ENCODE measurements at regions not wholly inside any gene's neighbourhood (a gene's known extent, or its start where the extent isn't known, plus 50 kb on each side); places are given as distances from the start of the nearest gene placed in this dataset.

DNA sequence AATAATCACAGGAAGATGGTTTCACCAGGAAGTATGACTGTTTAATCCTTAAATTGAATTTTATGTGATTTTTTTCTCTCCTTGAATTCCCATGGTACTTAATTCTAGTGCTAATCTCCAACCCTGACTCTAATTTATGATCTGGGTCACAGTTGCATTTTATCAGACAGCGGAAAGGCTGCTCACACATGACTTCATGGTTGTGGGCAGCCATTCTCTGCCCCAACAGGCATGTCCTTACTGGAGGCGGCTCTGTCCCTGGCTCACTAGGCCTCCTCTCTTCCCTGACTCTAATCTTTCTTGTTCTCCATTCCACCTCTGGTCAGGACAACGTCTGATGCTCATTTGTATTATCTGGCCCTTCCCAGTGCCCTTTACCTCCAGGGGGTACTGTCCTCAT lies 184.4 kb downstream of the CHST1 start:
- peaks cover 3% of the 10 kb centered on the region for H3K27me3 Mint-ChIP-seq (ENCODE audit: insufficient read depth, low read depth, poor library complexity)
- Histone ChIP-seq H3K27ac (ENCODE audit: low read depth) (no peak overlapping the region), H3K9me2 (ENCODE audit: insufficient read depth) (no peaks in the 10 kb centered on the region), H3F3A (replicated peaks; ENCODE audit: low read depth) (no peaks in the 10 kb centered on the region), H3K36me3 (ENCODE audit: insufficient read depth) (no peaks in the 10 kb centered on the region), H2AFZ (no peak overlapping the region), H3K79me2 (replicated peaks; ENCODE audit: insufficient read depth) (no peaks in the 10 kb centered on the region), H3K27me3 (ENCODE audit: insufficient read depth) (no peaks in the 10 kb centered on the region), H4K20me1 (replicated peaks; ENCODE audit: insufficient read depth) (no peaks in the 10 kb centered on the region), H3K4me2 (no peak overlapping the region), H3K4me1 (ENCODE audit: insufficient read depth) (no peaks in the 10 kb centered on the region; the same call in 1 of the 2 replicates), H3K4me3 (no peak overlapping the region)
- peaks cover 16% of the 10 kb centered on the region for H3K4me1 Mint-ChIP-seq
- no peaks in the 10 kb centered on the region for H3K9me3 Mint-ChIP-seq
- H3K36me3 Mint-ChIP-seq (ENCODE audit: low read depth): no peaks in the 10 kb centered on the region
- no peak overlapping the region for H3K27ac Mint-ChIP-seq
- TF ChIP-seq JUNB (IDR thresholded peaks at IDR 0.05; ENCODE audit: unreplicated experiment) (no peak), ETS1 (IDR thresholded peaks at IDR 0.05) (no peak), STAT1 (IDR thresholded peaks at IDR 0.05; ENCODE audit: unreplicated experiment) (no peak)
- DNase-seq (ENCODE audit: low spot score) (no peak), ATAC-seq (no peak)
- H3K4me3 Mint-ChIP-seq: no peak overlapping the region

- ATAC-seq (no peak), DNase-seq (ENCODE audit: low spot score) (no peak)
- TF ChIP-seq NANOG (IDR thresholded peaks at IDR 0.05; ENCODE audit: borderline replicate concordance) (no peak), ETS1 (IDR thresholded peaks at IDR 0.05) (no peak), REST (IDR thresholded peaks at IDR 0.05; ENCODE audit: unreplicated experiment) (no peak)
- TF ChIP-seq, protein P1, sequence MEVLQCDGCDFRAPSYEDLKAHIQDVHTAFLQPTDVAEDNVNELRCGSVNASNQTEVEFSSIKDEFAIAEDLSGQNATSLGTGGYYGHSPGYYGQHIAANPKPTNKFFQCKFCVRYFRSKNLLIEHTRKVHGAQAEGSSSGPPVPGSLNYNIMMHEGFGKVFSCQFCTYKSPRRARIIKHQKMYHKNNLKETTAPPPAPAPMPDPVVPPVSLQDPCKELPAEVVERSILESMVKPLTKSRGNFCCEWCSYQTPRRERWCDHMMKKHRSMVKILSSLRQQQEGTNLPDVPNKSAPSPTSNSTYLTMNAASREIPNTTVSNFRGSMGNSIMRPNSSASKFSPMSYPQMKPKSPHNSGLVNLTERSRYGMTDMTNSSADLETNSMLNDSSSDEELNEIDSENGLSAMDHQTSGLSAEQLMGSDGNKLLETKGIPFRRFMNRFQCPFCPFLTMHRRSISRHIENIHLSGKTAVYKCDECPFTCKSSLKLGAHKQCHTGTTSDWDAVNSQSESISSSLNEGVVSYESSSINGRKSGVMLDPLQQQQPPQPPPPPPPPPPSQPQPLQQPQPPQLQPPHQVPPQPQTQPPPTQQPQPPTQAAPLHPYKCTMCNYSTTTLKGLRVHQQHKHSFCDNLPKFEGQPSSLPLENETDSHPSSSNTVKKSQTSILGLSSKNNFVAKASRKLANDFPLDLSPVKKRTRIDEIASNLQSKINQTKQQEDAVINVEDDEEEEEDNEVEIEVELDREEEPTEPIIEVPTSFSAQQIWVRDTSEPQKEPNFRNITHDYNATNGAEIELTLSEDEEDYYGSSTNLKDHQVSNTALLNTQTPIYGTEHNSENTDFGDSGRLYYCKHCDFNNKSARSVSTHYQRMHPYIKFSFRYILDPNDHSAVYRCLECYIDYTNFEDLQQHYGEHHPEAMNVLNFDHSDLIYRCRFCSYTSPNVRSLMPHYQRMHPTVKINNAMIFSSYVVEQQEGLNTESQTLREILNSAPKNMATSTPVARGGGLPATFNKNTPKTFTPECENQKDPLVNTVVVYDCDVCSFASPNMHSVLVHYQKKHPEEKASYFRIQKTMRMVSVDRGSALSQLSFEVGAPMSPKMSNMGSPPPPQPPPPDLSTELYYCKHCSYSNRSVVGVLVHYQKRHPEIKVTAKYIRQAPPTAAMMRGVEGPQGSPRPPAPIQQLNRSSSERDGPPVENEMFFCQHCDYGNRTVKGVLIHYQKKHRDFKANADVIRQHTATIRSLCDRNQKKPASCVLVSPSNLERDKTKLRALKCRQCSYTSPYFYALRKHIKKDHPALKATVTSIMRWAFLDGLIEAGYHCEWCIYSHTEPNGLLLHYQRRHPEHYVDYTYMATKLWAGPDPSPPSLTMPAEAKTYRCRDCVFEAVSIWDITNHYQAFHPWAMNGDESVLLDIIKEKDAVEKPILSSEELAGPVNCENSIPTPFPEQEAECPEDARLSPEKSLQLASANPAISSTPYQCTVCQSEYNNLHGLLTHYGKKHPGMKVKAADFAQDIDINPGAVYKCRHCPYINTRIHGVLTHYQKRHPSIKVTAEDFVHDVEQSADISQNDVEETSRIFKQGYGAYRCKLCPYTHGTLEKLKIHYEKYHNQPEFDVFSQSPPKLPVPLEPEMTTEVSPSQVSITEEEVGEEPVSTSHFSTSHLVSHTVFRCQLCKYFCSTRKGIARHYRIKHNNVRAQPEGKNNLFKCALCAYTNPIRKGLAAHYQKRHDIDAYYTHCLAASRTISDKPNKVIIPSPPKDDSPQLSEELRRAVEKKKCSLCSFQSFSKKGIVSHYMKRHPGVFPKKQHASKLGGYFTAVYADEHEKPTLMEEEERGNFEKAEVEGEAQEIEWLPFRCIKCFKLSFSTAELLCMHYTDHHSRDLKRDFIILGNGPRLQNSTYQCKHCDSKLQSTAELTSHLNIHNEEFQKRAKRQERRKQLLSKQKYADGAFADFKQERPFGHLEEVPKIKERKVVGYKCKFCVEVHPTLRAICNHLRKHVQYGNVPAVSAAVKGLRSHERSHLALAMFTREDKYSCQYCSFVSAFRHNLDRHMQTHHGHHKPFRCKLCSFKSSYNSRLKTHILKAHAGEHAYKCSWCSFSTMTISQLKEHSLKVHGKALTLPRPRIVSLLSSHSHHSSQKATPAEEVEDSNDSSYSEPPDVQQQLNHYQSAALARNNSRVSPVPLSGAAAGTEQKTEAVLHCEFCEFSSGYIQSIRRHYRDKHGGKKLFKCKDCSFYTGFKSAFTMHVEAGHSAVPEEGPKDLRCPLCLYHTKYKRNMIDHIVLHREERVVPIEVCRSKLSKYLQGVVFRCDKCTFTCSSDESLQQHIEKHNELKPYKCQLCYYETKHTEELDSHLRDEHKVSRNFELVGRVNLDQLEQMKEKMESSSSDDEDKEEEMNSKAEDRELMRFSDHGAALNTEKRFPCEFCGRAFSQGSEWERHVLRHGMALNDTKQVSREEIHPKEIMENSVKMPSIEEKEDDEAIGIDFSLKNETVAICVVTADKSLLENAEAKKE (CRISPR knock-in tag; IDR thresholded peaks at IDR 0.05): no peak
- H3K36me3 ChIP-seq (ENCODE audit: insufficient read depth): no peaks in the 10 kb centered on the region
- H2AFZ ChIP-seq: no peak overlapping the region
- H3K27me3 ChIP-seq (ENCODE audit: insufficient read depth): no peaks in the 10 kb centered on the region
- H3F3A ChIP-seq (replicated peaks; ENCODE audit: low read depth): no peaks in the 10 kb centered on the region
- no peak overlapping the region for H3K27ac ChIP-seq (ENCODE audit: low read depth)
- Mint-ChIP-seq H3K27me3 (ENCODE audit: insufficient read depth, low read depth, poor library complexity) (no peaks in the 10 kb centered on the region), H3K36me3 (ENCODE audit: low read depth) (no peaks in the 10 kb centered on the region), H3K27ac (no peak overlapping the region), H3K4me3 (no peak overlapping the region), H3K9me3 (no peaks in the 10 kb centered on the region), H3K4me1 (peaks cover 7% of the 10 kb centered on the region)
- H3K4me3 ChIP-seq: no peak overlapping the region
- no peaks in the 10 kb centered on the region for H3K9me2 ChIP-seq (ENCODE audit: insufficient read depth)
- H3K4me1 ChIP-seq (ENCODE audit: insufficient read depth): peaks cover 5% of the 10 kb centered on the region; the same call in 1 of the 2 replicates
- no peak overlapping the region for H3K4me2 ChIP-seq
- H4K20me1 ChIP-seq (replicated peaks; ENCODE audit: insufficient read depth): no peaks in the 10 kb centered on the region
- no peaks in the 10 kb centered on the region for H3K79me2 ChIP-seq (replicated peaks; ENCODE audit: insufficient read depth)
Measured at GRCh38 chr11:45477588-45477987, 187.8 kb downstream of the CHST1 start.

All from GM23338 (cell line).